Karpas-422 (cell line): ENCODE measurements at regions not wholly inside any gene's neighbourhood (a gene's known extent, or its start where the extent isn't known, plus 50 kb on each side); places are given as distances from the start of the nearest gene placed in this dataset.

Experiments
- DNase-seq: peaks from one replicate; pipeline ENCODE4 v3.0.0-alpha.2; 2015
- H2AFZ ChIP-seq: fragments of 200-600 bp; sonication (generic); 2 replicates; pipeline ENCODE4 v1.6.1; 2014; ENCODE audit warnings: antibody characterized with exemption, low read length, mixed read lengths
- H3K27ac ChIP-seq: fragments of 200-600 bp; sonication (generic); 2 replicates; pipeline ENCODE4 v1.5.1; 2014; ENCODE audit warnings: mild to moderate bottlenecking, low read length, moderate library complexity
- H3K27me3 ChIP-seq: fragments of 200-600 bp; sonication (generic); 2 replicates; pipeline ENCODE4 v1.6.1; 2014; ENCODE audit warnings: low read length, mixed read lengths
- H3K36me3 ChIP-seq: fragments of 200-600 bp; sonication (generic); 2 replicates; pipeline ENCODE4 v1.6.1; 2014; ENCODE audit warnings: low read length, mixed read lengths; ENCODE audit not compliant: insufficient read depth
- H3K4me1 ChIP-seq: fragments of 200-600 bp; sonication (generic); 2 replicates; pipeline ENCODE4 v1.6.1; 2014; ENCODE audit warnings: mild to moderate bottlenecking, low read length, mixed read lengths
- H3K4me2 ChIP-seq: fragments of 200-600 bp; sonication (generic); 2 replicates; pipeline ENCODE4 v1.6.1; 2014; ENCODE audit warnings: low read length, low read depth, mild to moderate bottlenecking; ENCODE audit not compliant: poor library complexity, severe bottlenecking
- H3K4me3 ChIP-seq: fragments of 200-600 bp; sonication (generic); 2 replicates; pipeline ENCODE4 v1.5.1; 2014; ENCODE audit warnings: mild to moderate bottlenecking, antibody characterized with exemption, low read length, mixed read lengths
- H3K79me2 ChIP-seq: fragments of 200-600 bp; sonication (generic); 2 replicates; pipeline ENCODE4 v1.6.1; 2014; ENCODE audit warnings: mild to moderate bottlenecking, low read length, mixed read lengths
- H3K9ac ChIP-seq: fragments of 200-600 bp; sonication (generic); 2 replicates; pipeline ENCODE4 v1.6.0; 2014; ENCODE audit warnings: low read length
- H3K9me2 ChIP-seq: fragments of 200-600 bp; sonication (generic), shearing (Covaris generic); replicated peaks from 2 replicates; pipeline ENCODE4 v1.6.0; 2014; ENCODE audit warnings: mild to moderate bottlenecking, low read length, moderate library complexity; ENCODE audit not compliant: insufficient read depth
- H3K9me3 ChIP-seq: fragments of 300-700, 200-600 bp; sonication (generic); 2 replicates; pipeline ENCODE4 v1.6.1; 2014; ENCODE audit warnings: low read length, mixed read lengths
- H4K20me1 ChIP-seq: fragments of 200-600 bp; sonication (generic); 2 replicates; pipeline ENCODE4 v1.6.1; 2014; ENCODE audit warnings: mild to moderate bottlenecking, antibody characterized with exemption, low read length, low read depth; ENCODE audit not compliant: insufficient read depth

DNA sequence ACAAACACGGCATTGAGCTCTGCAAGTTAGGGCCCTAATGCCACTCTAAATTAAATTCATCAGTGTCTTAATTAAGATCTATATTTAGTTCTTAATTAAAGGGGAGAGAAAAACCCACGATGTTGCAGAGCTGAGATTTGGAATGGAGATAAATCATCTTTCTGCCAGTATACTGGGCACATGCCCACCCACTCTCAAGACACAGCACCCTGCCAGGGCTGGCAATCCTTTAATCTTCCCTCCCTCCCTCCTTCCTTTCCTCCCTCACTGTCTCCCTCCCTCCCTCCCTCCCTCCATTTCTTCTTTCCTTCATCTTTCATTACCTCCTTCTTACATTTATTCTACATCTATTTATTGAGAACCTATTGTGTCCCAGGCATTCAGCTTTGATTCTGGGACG is 194.8 kb downstream of the BUD13 start:
- no peak for DNase-seq
- Histone ChIP-seq H3K36me3 (no peaks in the 10 kb centered on the region), H3K27me3 (no peaks in the 10 kb centered on the region), H4K20me1 (no peaks in the 10 kb centered on the region), H3K79me2 (no peaks in the 10 kb centered on the region), H3K4me2 (no peak overlapping the region), H3K27ac (no peak overlapping the region), H3K4me3 (no peak overlapping the region), H2AFZ (no peak overlapping the region), H3K4me1 (no peaks in the 10 kb centered on the region), H3K9ac (no peak overlapping the region), H3K9me3 (no peaks in the 10 kb centered on the region), H3K9me2 (no peaks in the 10 kb centered on the region)

- no peaks in the 10 kb centered on the region for H3K27me3 ChIP-seq
- no peak overlapping the region for H2AFZ ChIP-seq
- H3K9ac ChIP-seq = no peak overlapping the region
- no peaks in the 10 kb centered on the region for H3K36me3 ChIP-seq
- no peaks in the 10 kb centered on the region for H4K20me1 ChIP-seq
- H3K9me2 ChIP-seq = no peaks in the 10 kb centered on the region
- no peaks in the 10 kb centered on the region for H3K79me2 ChIP-seq
- H3K4me1 ChIP-seq = no peaks in the 10 kb centered on the region
- DNase-seq = no peak
- H3K9me3 ChIP-seq = no peaks in the 10 kb centered on the region
- H3K4me2 ChIP-seq = no peak overlapping the region
- H3K27ac ChIP-seq = no peak overlapping the region
- no peak overlapping the region for H3K4me3 ChIP-seq
These were observed 195.5 kb downstream of the BUD13 start for GRCh38 chr11:116577273-116577672.

- no peaks in the 10 kb centered on the region for H3K4me1 ChIP-seq
- no peak overlapping the region for H3K4me2 ChIP-seq
- H3K9me2 ChIP-seq = no peaks in the 10 kb centered on the region
- no peak overlapping the region for H2AFZ ChIP-seq
- no peaks in the 10 kb centered on the region for H3K79me2 ChIP-seq
- DNase-seq = no peak
- no peaks in the 10 kb centered on the region for H4K20me1 ChIP-seq
- no peaks in the 10 kb centered on the region for H3K36me3 ChIP-seq
- no peak overlapping the region for H3K4me3 ChIP-seq
- no peak overlapping the region for H3K9ac ChIP-seq
- no peaks in the 10 kb centered on the region for H3K27me3 ChIP-seq
- no peak overlapping the region for H3K27ac ChIP-seq
- no peaks in the 10 kb centered on the region for H3K9me3 ChIP-seq
These were observed 196.3 kb downstream of the BUD13 start for GRCh38 chr11:116576526-116576925.

- Histone ChIP-seq H4K20me1 (no peaks in the 10 kb centered on the region), H3K79me2 (no peaks in the 10 kb centered on the region), H3K36me3 (no peaks in the 10 kb centered on the region), H3K9ac (no peak overlapping the region), H2AFZ (no peak overlapping the region), H3K4me1 (no peaks in the 10 kb centered on the region), H3K4me2 (no peak overlapping the region), H3K9me2 (no peaks in the 10 kb centered on the region), H3K9me3 (no peaks in the 10 kb centered on the region), H3K27ac (no peak overlapping the region), H3K27me3 (no peaks in the 10 kb centered on the region), H3K4me3 (no peak overlapping the region)
- DNase-seq = no peak
These were observed 205.0 kb downstream of the BUD13 start for GRCh38 chr11:116567721-116568242.

GRCh38 chr11:116563712-116564047 is 209.1 kb downstream of the BUD13 start:
- no peak overlapping the region for H3K4me3 ChIP-seq
- DNase-seq = no peak
- no peaks in the 10 kb centered on the region for H4K20me1 ChIP-seq
- no peak overlapping the region for H3K4me2 ChIP-seq
- H3K79me2 ChIP-seq = no peaks in the 10 kb centered on the region
- no peak overlapping the region for H3K9ac ChIP-seq
- no peak overlapping the region for H3K27ac ChIP-seq
- H2AFZ ChIP-seq = no peak overlapping the region
- no peaks in the 10 kb centered on the region for H3K9me2 ChIP-seq
- no peaks in the 10 kb centered on the region for H3K36me3 ChIP-seq
- no peaks in the 10 kb centered on the region for H3K4me1 ChIP-seq
- H3K27me3 ChIP-seq = no peaks in the 10 kb centered on the region
- no peaks in the 10 kb centered on the region for H3K9me3 ChIP-seq

DNA sequence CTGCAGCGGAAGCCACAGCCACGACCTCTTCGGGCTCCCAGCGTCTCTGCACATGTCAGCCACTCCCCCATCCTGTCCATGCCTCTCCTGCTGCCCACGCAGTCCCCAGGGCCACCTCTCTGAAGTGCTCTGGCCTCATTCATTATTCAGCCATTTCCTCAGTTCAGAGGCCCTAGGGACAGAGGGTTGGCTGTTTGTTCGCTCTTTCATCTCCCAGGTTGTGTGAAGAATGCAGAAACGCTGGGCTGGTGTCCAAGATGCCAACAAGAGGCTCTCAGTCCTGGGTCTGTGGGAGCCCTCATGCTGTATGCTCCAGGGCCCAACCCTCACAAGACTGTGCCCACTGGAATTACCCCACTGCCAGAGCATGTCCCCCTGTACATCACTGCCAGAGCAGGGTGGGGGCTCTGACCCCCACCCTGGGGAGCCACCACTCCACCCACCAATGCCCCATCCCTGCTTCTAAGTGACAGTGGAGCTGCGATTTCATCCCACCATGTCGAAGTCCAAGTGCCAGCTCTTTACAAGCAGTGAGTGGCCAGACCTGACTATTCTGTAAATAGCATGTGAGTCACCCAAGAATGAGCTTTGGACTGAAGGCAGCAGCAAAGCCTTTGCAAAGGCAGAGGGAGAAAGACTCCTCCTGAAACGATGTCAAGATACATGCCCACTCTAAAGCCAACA is 209.6 kb downstream of the BUD13 start:
- no peaks in the 10 kb centered on the region for H3K9me2 ChIP-seq
- no peaks in the 10 kb centered on the region for H4K20me1 ChIP-seq
- no peaks in the 10 kb centered on the region for H3K36me3 ChIP-seq
- no peaks in the 10 kb centered on the region for H3K79me2 ChIP-seq
- no peaks in the 10 kb centered on the region for H3K27me3 ChIP-seq
- no peak for DNase-seq
- H2AFZ ChIP-seq = no peak overlapping the region
- no peak overlapping the region for H3K4me2 ChIP-seq
- no peak overlapping the region for H3K4me3 ChIP-seq
- H3K27ac ChIP-seq = no peak overlapping the region
- H3K9ac ChIP-seq = no peak overlapping the region
- H3K9me3 ChIP-seq = no peaks in the 10 kb centered on the region
- H3K4me1 ChIP-seq = no peaks in the 10 kb centered on the region

GRCh38 chr11:116560589-116560988 is 212.2 kb downstream of the BUD13 start:
- Histone ChIP-seq H3K27me3 (no peaks in the 10 kb centered on the region), H2AFZ (no peak overlapping the region), H3K4me3 (no peak overlapping the region), H4K20me1 (no peaks in the 10 kb centered on the region), H3K9me2 (no peaks in the 10 kb centered on the region), H3K79me2 (no peaks in the 10 kb centered on the region), H3K36me3 (no peaks in the 10 kb centered on the region), H3K4me2 (no peak overlapping the region), H3K27ac (no peak overlapping the region), H3K4me1 (no peaks in the 10 kb centered on the region), H3K9me3 (no peaks in the 10 kb centered on the region), H3K9ac (no peak overlapping the region)
- DNase-seq = no peak

GRCh38 chr11:116558504-116559211 is 214.1 kb downstream of the BUD13 start:
- no peak for DNase-seq
- no peaks in the 10 kb centered on the region for H3K4me1 ChIP-seq
- H3K4me3 ChIP-seq = no peak overlapping the region
- no peaks in the 10 kb centered on the region for H3K27me3 ChIP-seq
- H3K4me2 ChIP-seq = no peak overlapping the region
- H3K36me3 ChIP-seq = no peaks in the 10 kb centered on the region
- H3K9me2 ChIP-seq = no peaks in the 10 kb centered on the region
- H3K79me2 ChIP-seq = no peaks in the 10 kb centered on the region
- H4K20me1 ChIP-seq = no peaks in the 10 kb centered on the region
- H2AFZ ChIP-seq = no peak overlapping the region
- no peak overlapping the region for H3K9ac ChIP-seq
- no peaks in the 10 kb centered on the region for H3K9me3 ChIP-seq
- no peak overlapping the region for H3K27ac ChIP-seq
